Kidney (tissue), 13 donors: ENCODE measurements at regions not wholly inside any gene's neighbourhood (a gene's known extent, or its start where the extent isn't known, plus 50 kb on each side); places are given as distances from the start of the nearest gene placed in this dataset.

Experiments
- DNase-seq, 5 donors: peaks; one replicate each; pipeline ENCODE4 v3.0.0-alpha.2; 2013 to 2020
- FAIRE-seq: peaks from 2 replicates; lab custom pipeline; 2012; peaks lifted over from hg19 to GRCh38; lab: Jason Lieb, UNC
- H3K27ac ChIP-seq, 2 donors: one replicate each; pipeline ENCODE4 v1.7.0; 2013; ENCODE audit warnings: low read depth in 2 of 2, low read length in 2 of 2, inconsistent platforms in 1 of 2
- H3K27me3 ChIP-seq: one replicate; pipeline ENCODE4 v1.7.1; 2013; ENCODE audit warnings: low read length, inconsistent platforms; ENCODE audit not compliant: control insufficient read depth, insufficient read depth
- H3K36me3 ChIP-seq, 3 donors: one replicate each; pipeline versions ENCODE4 v1.7.0 to v1.7.1; 2013; ENCODE audit warnings: low read length in 3 of 3, control low read depth in 1 of 3, inconsistent platforms in 1 of 3; ENCODE audit not compliant: insufficient read depth in 3 of 3, control insufficient read depth in 2 of 3
- H3K4me1 ChIP-seq, 3 donors: one replicate each; pipeline versions ENCODE4 v1.7.0 to v1.7.1; 2013; ENCODE audit warnings: low read length in 3 of 3, inconsistent platforms in 1 of 3, low read depth in 1 of 3; ENCODE audit not compliant: control insufficient read depth in 2 of 3, insufficient read depth in 2 of 3
- H3K4me3 ChIP-seq, 3 donors: one replicate each; pipeline versions ENCODE4 v1.7.0 to v1.8.1; 2013; ENCODE audit warnings: low read length in 3 of 3, control low read depth in 1 of 3, inconsistent platforms in 1 of 3
- H3K9ac ChIP-seq, 3 donors: one replicate each; pipeline versions ENCODE4 v1.7.0 to v1.7.1; 2013; ENCODE audit warnings: low read length in 3 of 3, control low read depth in 1 of 3, inconsistent platforms in 1 of 3
- H3K9me3 ChIP-seq, 3 donors: one replicate each; pipeline versions ENCODE4 v1.7.0 to v1.7.1; 2013; ENCODE audit warnings: low read length in 3 of 3, control low read depth in 1 of 3, inconsistent platforms in 1 of 3; ENCODE audit not compliant: control insufficient read depth in 2 of 3, insufficient read depth in 1 of 3
- intact Hi-C: fragments of 100-400 bp; cut with DNase I; formaldehyde crosslinking; loops from one replicate; pipeline ENCODE4 v1.11.1; 2022
- TF ChIP-seq, protein P1 (sequence below): IDR thresholded peaks from 3 replicates; pipeline ENCODE4 v1.5.1; 2012; ENCODE audit warnings: mild to moderate bottlenecking, moderate library complexity, borderline replicate concordance; ENCODE audit not compliant: insufficient read depth; ENCODE audit errors: extremely low read depth
- donor health status: control.
- donor health status: control.
- donor health status: control.
- donor health status: control.
- donor health status: control.
- donor health status: DM: yes; HTN: yes; CAD: no.
- donor health status: Normal renal cell carcinoma (clear cell type).

DNA sequence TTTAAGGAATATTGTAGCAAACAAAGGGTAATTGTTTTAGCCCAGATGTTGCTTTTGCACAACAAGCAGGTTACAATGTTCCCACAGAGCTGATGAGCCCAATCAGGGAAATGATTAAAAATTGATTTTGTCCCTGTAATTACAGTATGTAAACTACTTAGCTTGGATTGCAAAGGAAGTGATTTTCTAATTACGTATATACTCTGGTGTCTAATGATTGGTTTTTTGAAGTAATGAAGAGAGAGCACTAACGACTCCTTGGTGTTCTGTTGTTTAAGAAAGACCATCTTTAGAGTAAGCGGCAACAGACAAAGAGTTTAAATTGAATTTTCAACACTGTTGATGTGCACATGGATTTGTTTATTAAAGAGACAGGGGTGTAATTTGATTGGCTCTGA lies 95.3 kb upstream of the ZNF536 start:
- intact Hi-C loops = no loop called here
- no peak for DNase-seq
- TF ChIP-seq, protein P1, sequence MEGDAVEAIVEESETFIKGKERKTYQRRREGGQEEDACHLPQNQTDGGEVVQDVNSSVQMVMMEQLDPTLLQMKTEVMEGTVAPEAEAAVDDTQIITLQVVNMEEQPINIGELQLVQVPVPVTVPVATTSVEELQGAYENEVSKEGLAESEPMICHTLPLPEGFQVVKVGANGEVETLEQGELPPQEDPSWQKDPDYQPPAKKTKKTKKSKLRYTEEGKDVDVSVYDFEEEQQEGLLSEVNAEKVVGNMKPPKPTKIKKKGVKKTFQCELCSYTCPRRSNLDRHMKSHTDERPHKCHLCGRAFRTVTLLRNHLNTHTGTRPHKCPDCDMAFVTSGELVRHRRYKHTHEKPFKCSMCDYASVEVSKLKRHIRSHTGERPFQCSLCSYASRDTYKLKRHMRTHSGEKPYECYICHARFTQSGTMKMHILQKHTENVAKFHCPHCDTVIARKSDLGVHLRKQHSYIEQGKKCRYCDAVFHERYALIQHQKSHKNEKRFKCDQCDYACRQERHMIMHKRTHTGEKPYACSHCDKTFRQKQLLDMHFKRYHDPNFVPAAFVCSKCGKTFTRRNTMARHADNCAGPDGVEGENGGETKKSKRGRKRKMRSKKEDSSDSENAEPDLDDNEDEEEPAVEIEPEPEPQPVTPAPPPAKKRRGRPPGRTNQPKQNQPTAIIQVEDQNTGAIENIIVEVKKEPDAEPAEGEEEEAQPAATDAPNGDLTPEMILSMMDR = no peak
- Histone ChIP-seq H3K4me1 (no peaks in the 10 kb centered on the region), H3K4me3 (no peak overlapping the region), H3K9me3 (peaks cover 0 to 13% (median 0%) of the 10 kb centered on the region in 3 donors), H3K9ac (no peak overlapping the region), H3K27me3 (no peaks in the 10 kb centered on the region), H3K36me3 (no peaks in the 10 kb centered on the region), H3K27ac (no peak overlapping the region)
- FAIRE-seq = no peak

DNA sequence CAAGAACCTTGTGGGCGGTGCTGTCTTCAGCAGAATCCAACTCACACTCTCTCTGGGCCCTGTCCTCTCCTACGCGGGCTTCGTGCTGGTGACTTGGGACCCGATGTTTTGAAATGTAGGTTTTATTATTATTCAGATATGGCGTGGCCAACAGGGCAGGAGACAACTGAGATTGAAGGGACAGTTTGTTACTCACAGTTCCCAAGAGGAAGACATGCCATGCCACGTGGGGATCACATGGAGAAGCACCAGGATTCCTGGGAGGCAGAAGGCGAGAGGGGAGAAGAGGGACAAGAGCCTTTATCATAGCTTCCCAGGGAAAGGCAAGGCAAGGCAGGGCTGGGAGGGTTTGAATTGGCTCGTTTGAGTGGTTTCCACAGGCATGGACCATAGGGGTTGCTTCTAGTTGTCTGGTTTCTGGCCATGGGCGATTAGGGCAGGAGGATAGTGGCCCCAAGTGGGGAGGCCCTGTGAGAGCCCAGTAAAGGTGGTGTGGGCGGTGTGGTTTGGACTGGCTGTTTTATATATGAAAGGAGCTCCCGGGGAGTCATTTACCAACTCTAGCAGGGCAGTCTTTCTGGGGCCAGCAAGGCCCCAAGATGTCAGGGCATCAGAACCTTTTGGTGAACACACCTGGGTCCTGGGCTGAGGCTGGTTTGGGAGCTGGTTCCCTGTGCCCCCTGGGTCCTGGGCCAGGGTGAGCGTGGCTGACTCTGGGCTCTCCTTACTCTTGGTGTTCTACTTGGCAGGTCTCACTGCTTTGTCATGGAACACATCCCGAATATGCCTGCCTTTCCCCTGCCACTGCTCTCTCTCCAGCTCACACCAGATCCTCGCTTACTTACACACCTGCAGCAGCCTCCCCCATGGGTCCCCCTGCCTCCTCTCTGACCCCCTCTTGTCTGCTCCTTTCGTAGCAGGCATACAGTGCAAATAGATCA lies 94.0 kb upstream of the ZNF536 start:
- peaks cover 0 to 3% (median 0%) of the 10 kb centered on the region in 3 donors for H3K9me3 ChIP-seq
- FAIRE-seq (no peak), DNase-seq (no peak)
- TF ChIP-seq, protein P1 = no peak
- no peak overlapping the region for H3K4me3 ChIP-seq
- H3K27me3 ChIP-seq = no peaks in the 10 kb centered on the region
- H3K9ac ChIP-seq = no peak overlapping the region
- H3K36me3 ChIP-seq = no peaks in the 10 kb centered on the region
- no peaks in the 10 kb centered on the region for H3K4me1 ChIP-seq
- no peak overlapping the region for H3K27ac ChIP-seq
- intact Hi-C loops = no loop called here

DNA sequence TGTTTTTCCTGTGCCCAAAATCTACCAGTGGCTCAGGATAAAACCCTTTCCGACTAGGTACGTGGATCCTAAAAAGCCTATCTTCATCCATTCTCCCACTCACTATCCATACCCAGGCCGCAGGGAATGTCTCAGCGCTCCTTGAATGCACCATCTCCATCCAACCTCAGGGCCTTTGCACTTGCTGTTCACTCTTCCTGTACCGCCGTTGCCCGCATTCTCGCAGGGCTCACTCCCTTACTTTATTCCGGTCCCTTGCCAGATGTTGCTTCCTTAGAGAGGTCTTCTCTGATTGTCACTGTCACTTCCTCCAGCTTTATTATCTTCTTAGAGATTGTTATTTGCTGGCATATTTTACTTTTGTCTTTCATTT lies 93.3 kb upstream of the ZNF536 start:
- Histone ChIP-seq H3K27ac (no peak overlapping the region), H3K4me1 (no peaks in the 10 kb centered on the region), H3K27me3 (no peaks in the 10 kb centered on the region), H3K9me3 (no peaks in the 10 kb centered on the region), H3K4me3 (no peak overlapping the region), H3K9ac (no peak overlapping the region), H3K36me3 (no peaks in the 10 kb centered on the region)
- intact Hi-C loops = no loop called here
- DNase-seq = no peak
- no peak for FAIRE-seq
- TF ChIP-seq, protein P1 = no peak

DNA sequence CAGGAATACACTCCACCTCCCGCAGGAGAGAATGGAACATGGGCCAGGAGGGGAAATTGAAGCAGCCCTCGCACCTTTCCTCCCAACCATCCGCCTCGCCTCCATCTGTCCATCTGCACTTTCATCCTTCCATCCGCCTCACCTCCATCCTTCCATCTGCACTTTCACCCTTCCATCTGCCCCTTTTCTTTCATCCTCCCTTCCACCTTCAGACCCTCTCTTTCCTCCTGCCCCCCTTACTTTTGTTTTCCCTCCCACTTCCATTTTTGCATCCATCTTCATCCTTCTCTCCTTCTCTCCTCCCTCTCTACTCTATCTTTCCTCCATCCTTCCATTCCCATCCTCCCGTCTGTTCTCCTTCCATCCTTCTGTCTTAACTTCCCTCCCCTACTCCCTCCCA lies 92.2 kb upstream of the ZNF536 start:
- Histone ChIP-seq H3K4me1 (no peaks in the 10 kb centered on the region), H3K9me3 (no peaks in the 10 kb centered on the region), H3K27ac (no peak overlapping the region), H3K9ac (no peak overlapping the region), H3K4me3 (no peak overlapping the region), H3K36me3 (no peaks in the 10 kb centered on the region), H3K27me3 (no peaks in the 10 kb centered on the region)
- DNase-seq (no peak), FAIRE-seq (no peak)
- intact Hi-C loops = no loop called here
- TF ChIP-seq, protein P1 = no peak
